ENCODE measurements at regions not wholly inside any gene's neighbourhood (a gene's known extent, or its start where the extent isn't known, plus 50 kb on each side); places are given as distances from the start of the nearest gene placed in this dataset.

GRCh38 chr5:58353992-58354391, 105.9 kb downstream of the PLK2 start:
- TF ChIP-seq EZH2 (IDR thresholded peaks at IDR 0.05; ENCODE audit: insufficient read depth, low read length): no peak
- no peak for TF ChIP-seq CTCF (IDR thresholded peaks at IDR 0.05; ENCODE audit: insufficient read depth, low read depth, low read length)
